Glomerular endothelial cell (primary cell): ENCODE measurements at regions not wholly inside any gene's neighbourhood (a gene's known extent, or its start where the extent isn't known, plus 50 kb on each side); places are given as distances from the start of the nearest gene placed in this dataset.

ENCODE experiments used
- DNase-seq: peaks from one replicate; pipeline ENCODE4 v3.0.0-alpha.2; 2011; ENCODE audit warnings: low read depth, low spot score; ENCODE audit errors: extremely low read depth

DNA sequence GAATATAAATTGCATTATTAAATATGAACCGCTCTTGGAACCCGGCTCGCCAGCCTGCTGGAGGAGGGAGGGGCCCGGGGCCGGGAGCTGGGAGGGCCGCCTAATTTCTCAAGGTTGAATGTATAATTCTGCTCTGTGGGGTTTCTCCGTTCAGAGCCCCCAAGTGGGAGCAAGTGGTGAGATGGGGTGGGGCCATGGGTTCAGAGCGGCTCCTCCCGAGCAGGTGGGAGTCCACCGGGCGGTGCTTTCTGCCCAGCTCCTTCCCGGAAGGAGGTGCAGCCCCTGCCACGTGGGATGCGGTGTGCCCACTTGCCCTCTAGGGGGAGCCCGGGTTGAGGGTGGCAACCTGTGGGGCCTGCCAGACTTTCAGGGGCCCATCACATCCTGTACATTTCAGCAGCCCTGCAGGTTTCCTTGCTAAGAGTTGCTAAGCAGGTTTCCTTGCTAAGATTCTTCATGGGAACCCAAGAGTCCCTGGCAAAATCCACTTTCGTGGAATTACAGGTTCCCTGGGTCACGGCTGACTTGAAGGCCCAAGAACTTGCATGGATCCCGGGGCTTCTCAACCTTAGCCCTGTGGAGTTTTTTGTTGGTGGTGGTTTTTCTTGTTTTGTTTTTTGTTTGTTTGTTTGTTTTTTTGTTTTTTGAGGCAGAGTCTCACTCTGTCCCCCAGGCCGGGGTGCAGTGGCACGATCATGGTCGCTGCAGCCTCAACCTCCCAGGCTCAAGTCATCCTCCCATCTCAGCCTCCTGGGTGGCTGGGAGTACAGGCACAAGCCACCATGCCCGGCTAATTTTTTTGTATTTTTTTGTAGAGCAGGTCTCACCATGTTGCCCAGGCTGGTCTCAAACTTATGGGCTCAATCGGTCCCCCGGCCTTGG lies 196.7 kb upstream of the GSE1 start:
- no peak for DNase-seq

DNA sequence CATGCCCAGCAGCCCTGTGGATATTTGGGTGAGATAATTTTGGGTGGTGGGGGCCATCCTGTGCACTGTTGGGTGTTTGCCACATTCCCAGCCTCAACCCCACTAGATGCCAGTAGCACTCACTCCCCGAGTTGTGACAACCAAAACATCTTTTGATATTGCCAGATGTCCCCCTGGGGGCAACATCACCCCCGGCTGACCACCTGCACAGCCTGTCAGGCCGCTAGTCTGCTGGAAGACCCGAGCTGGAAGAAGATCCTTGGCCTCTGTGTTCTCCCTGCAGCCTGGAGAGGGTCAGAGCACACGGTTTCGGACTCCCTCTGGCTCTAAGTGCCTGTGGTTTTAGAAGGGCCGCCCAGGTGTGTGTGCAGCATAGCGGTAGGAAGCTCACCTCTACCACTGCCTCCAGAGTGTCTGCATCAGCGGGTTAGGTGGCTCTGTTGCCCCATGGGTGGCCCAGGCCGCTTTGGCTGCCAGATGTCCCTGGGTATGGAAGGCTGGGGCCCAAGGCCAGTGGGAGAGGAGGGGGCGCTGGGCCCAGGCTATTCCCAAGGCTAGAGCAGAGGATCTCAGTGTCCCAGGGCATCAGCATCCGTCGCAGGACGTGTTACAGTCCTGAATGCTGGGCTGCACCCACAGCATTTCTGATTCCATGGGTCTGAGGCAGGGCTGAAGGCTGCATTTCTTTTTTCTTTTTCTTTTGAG lies 195.8 kb upstream of the GSE1 start:
- DNase-seq, result no peak

DNA sequence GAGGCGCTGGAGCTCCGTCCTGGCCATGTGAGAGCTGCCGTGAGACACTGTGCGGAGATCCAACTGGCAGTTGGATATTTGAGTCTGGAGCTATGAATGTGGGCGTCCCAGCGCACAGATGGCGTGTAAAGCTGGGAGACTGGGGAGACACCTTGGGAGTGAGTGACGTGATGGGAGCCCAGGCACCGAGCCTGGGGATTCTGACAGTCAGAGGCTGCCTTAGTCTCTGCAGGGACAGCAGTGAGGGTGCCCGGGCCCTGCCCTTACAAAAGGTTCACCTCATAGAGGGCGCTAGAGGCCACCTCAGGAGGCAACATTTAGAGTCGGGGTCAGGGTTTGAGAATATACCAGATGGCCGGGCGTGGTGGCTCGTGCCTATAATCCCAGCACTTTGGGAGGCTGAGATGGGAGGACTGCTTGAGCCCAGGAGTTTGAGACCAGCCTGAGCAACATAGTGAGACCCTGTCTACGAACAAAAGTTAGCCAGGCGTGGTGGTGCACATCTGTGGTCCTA lies 194.1 kb upstream of the GSE1 start:
- no peak for DNase-seq

DNA sequence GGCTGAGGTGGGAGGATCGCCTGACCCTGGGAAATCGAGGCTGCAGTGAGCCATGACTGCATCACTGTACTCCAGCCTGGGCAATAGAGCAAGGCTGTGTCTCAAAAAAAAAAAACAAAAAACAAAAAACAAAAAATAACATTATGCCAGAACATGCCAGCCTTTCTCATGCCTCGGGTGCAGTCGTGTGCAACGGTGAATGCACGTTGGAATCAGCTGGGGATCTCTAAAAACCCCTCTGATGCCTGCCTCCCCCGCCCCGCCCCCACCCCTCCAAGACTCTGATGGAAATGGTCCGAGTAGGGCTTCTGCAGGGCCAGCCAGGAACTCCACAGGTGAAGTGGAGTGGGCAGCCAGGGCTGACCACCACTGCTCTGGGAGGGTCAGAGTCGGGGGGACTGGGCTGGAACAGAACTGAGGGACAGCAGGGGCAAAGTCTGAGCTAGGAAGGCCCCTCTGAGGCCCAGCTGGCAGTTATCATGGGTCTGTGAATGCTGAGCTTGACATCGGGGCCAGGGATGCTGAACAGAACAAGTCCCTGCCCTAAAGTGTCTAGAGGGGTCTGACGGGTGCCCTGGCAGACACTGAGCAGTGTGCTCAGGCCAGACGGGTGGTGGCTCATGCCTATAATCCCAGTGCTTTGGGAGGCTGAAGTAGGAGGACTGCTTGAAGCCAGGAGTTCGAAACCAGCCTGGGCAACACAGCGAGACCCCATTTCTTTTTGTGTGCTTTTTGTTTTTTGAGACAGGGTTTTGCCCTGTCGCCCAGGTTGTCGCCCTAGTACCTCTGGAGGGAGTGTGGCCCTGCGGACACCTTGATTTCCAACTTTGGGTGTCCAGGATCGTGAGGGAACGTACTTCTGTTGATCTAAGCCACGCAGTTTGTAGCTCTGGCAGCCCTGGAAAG lies 193.4 kb upstream of the GSE1 start:
- DNase-seq, result no peak

DNA sequence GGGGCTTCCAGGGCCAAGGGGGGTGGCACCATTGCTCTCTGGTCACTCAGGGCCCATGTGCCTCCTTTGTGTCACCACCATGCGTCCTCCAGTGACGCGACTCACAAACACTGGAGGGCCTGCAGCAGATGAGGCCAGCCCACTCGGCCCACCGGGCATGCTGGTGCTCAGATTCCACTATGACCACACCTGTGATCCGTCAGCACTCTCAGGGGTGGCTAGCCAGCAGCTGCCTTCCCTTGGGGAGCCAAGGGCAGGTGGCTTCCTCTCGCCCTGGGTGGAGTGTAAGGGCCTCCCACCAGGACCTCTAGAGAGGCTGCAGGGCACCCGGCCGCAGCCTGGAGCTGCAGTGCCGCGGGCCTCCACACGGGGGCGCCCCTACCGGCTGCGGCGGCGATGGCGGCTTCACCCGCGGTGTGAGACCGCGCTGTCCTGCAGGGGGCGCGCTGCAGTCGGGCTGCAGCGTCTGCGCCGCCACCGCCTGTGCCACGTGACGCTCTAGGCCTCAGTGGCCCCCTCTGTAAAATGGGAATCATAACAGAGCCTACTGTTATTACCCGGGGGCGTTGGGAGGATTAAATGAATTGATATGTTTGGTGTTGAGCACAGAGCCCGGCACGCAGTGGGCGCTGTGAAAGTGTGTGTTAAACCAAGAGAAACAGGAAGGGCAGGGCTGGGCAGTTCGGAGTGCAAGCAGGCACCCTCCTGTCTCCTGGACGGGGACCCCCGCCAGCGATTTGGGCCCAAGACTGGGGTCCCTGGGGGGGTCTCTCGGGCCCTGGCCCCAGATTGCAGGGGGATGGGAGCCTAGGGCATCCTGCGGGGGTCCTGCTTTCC lies 192.4 kb upstream of the GSE1 start:
- DNase-seq, result no peak

DNA sequence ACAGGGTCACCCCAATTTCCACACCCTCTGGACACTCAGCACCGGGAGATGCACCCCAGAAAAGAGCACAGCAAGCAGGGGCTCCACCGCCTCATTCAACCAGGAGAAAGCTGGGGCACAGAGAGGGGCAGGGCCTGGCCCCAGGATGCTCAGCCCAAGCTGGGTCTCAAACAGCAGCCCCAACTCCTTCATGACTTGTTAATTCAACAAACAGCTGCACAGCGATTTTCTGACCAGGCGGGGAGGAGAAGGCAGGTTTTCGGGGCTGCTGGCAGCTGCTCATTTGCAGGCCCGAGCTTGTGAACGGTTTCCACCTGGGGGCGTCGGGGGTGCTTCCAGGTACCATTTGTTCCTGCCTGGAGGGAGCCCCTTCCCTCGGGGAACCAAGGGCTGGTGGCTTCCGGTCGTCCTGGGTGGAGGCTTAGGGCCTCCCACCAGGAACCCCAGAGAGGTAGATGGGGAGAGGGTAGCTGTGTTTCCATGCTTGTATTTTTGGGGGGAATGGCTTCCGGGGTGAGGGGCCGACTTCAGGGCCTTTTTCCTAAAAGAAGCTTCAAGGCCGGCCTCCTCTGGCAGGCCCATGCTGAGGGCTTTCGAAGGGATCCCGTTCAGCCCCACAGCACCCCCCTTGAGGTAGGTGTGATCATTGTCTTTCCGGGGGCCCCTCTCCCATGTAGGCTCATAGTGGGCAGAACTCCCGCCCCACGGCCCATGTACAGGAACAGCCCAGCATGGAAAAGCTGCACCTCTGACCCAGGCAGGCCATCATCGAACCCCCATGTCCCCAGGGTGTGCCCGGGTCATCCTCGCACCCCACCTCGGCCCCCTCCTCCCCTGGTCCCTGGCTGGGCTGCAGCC lies 191.6 kb upstream of the GSE1 start:
- no peak for DNase-seq

DNA sequence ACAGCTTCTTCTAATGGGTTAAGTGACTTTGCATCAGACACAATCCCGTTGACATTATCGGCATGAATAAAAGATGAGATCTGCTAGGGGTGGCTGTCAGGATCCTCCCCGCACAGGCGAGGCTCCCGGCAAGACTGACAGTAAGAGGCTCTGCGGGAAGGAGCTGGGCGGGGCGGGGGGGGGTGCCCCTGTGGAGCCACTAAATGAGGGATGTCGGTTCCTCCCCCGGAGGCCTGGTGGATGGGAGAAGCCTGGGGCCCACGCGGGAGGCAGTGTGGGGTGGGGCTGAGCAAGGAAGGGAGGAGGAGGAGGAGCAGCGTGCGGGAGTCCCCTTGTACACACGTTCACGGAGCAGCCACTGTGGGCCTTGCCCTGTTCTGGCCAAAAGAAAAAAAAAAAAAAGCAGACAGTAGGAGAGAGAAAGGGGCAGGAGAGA lies 190.9 kb upstream of the GSE1 start:
- no peak for DNase-seq

DNA sequence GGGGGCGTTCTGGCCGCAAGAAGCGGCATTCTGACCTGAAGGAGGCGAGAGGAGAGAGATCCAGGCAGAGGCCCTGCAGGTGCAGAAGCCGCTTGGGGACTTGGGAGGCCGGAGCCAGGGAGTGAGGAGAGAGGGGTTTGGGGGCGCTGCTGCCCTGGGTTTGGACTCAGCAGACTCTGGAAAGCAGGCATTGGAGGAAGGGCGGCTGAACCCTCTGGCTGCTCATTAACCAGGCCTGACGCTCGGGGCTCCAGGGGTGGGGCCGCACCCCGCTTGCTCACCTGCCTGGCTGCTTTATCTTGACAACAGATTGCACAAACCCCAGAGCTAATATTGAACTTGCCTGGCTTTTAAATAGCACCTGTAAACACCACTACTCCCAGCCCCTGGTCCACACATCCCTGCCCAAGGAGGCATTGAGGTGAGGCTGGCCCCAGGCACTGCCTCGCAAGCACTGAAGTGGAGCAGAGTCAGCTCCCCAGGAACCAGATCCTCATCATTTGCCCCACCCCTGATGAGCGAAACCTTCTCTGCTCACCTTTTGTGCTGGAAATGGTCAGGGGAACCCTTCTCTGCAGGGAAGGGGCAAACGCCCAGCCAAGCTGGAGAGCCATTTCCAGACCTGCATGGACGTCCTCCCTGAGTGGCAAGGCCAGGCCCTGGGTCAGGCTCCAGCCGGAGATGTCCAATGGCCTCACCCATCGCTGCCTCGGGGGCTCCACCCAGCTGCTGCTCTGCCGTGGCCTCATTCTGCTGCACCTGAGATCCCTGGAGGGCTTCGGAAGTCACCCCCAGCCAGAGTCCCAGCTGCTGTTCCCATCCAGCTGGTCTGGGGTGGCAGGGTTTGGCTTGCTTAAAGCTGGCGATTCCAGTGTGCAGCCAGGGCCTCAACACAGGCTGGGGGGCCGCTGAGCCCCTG lies 190.2 kb upstream of the GSE1 start:
- no peak for DNase-seq

DNA sequence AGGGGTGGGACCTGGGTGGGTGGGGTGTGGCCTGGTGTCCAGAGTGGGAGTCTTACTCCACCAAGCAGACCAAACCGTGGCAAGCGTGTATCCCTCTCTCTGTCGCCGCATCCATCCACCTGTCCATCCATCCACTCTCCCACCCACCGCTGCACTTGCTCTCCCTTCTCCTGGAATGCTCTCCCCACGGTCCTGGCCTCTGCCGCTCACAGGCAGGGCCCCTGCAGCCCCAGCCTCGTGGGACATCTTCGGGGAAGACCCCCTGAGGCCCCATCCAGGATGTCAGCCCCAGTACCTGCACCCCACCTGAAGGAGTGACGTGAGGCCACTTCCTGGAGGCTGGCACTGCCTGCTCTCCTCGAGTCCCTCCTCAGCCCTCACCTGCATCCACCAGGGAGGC lies 189.5 kb upstream of the GSE1 start:
- no peak for DNase-seq

DNA sequence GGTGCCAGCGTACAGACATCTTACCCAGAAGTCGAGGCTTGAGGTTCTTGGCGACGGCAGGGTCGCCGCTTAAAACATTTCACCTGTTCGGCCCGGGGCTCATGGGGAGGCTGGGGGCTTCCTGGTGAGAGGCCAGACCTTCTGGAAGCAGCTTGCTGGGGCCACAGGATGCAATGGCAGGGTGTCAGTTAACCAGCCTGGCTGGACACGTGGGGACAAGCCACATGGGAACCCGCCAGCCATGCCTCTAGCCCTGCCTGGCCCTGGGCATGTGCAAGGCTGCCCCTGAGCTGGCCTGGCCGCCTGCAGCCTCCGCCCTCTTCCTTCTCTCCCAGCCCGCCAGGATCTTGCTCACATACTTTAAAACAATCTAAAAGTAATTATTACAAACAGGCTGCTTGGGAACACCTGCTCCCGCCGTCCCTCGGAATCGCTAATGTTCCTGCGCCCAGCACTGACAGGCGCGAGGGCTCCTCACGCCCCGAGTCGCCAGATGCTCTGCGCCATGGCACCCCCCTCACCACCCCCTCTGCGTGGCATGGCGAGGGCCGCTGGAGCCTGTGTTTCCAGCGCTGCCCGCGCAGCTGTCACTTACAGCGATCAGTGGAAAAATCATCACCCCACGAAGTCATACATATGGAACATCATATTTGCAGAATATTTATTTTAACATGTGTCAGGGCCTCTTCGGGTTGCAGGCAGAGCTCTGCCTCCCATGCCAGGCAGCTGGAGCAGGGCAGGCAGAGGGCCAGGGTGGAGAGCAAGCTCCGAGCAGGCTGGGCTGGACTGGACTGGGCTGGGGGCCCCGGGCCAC lies 188.7 kb upstream of the GSE1 start:
- DNase-seq, result no peak

DNA sequence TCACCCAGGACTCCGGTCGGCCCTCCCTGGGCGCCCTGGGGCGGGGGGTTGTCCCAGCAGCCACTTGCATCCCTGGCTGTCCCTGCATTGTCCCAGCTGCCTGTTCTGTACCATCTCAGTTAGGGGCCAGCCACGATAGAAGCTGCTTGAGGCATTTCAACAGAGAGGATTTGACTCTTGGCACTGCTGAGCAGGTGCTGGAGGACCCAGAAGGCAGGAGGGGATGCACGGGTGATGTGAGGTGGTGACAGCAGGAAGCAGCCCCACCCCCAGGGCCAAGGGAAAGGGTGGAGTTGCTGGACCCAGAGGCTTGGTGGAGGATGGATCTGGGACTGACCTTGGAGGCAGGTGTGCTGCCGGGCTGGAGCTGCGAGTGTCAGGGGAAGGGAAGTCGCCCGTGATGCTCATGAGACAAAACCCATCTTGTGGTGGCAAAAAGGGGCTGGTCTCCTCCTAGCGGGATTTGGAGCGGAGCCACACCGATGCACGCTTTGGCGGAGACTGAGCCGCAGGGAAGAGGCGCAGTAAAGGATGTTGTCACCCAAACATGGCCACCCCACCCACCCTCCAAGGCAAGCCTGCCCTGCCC lies 188.0 kb upstream of the GSE1 start:
- DNase-seq, result no peak

DNA sequence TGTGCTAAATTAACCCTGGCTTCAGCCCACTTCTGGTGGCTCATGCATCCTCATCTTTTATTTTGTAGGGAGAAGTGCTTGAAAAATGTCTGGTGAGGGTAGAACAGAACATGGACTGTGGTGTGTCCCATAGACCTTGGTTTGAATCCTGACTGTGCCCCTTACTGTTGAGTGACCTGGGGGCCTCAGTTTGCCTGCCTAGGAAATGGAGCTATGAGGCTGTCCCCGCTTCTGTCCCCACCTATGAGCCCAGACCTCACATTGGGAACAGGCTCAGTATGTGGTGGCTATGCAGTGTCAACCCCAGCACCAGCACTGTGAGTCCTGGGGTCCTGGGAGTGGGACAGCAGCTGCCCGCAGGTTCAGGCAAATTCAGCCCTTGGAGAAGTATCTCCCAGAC lies 186.3 kb upstream of the GSE1 start:
- no peak for DNase-seq

DNA sequence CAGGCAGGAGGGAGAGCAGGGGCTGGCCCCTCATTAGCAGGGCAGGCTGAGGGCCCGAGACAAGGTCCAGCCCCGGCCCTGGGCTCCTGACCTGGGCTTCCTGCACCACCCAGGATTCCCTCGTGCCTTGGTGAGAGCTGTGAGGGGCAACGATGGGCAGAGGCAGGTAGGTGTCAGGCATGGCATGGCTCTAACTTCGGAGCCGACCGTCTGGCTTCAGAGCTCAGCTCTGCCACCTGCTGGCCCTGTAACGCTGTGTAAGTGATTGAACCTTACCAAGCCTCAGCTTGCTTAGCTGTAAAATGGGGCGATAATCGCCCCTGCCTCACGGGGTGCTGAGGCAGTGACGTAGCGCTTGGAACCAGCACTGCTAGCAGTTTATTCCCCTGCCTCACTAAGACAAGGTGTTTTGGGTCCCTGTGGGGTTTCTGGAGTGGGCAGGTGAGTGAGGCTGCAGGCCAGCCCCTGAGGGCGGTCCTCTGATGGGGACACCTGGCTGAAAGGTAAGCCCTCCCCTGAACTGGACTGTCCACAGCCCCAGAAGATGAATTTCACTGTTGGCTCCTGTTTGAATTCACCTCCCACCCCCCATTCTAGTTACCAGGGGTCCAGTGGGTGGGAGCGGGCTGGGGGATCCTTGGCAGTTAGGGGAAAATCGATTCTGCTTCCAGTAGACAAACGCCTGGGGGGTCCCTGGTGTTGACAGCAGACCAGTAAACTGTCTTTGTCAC lies 184.8 kb upstream of the GSE1 start:
- DNase-seq, result no peak

DNA sequence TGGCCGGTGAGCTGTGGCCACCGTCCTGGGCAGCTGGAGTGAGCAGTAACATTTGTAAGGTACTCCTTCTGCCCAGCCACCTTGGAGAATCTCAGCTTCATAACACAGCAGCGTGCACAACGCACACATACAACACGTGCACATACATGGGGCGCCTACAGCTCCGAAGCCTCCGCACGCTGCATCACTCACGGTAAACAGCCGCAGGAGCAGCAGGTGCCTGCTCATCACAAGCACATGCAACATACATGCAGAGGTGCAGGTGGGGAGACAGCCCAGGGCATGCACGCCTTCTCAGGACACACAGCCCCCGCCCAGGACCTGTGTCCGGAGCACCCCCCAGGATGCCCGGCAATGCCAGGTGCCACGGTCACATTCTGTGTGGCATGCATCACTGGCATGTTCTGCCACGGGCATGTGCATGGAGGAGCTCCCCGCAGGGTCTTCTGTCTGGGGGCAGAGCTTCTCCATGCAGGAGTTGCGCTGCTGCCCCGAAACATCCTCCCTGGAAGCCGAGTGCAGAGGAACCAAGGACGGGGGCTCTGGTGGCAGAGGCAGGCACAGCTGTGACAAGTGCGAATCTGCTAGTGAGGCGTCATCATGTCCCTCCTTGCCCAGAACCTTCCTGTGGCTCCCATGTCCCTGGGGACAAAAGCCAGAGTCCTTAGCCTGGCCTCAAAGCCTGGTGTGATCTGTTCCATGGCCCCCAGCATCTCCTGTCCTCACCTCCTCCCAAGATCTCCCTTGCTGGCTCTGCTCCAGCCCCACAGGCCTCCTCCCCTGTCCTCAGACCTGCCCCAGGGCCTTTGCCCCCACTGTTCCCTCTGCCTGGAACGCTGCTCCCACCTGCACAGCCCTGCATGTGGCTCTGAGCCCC lies 184.0 kb upstream of the GSE1 start:
- no peak for DNase-seq

DNA sequence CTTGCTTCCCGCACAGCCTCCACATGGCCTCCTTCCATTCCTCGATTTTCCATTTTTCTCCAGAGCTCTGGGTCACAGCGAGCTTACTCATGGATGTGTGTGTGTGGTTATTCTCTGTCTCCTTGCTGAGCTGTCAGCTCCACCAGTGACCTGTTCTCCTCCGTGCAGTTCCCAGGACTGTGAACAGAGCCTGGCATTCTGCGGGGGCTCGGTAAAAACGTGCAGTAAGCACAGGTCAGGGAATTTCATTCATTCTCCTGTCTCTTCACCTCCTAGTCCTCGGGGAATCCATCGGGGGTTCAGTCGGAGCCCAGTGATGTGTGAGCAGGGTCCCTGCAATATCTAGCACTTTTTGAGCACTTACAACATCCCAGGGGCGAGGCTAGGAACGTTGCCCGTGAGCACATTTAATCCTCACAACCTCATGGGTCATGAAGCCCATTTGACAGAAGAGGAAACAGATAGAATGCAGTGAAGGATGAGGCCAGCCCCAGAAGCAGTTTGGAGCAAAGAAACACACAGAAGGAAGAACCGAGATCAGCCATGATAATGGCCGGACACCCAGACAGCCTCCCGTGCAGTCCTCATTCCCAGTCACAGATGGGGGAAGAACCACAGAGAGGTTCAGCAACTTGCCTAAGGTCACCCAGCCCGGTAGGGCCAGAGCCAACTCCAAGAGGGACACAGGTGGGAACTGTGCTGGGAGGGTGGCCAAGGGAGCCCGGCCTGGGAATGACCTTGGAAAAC lies 183.2 kb upstream of the GSE1 start:
- no peak for DNase-seq
